ENCODE measurements at regions not wholly inside any gene's neighbourhood (a gene's known extent, or its start where the extent isn't known, plus 50 kb on each side); places are given as distances from the start of the nearest gene placed in this dataset.

GRCh38 chr6:156146891-156147290 is 630.3 kb upstream of the ARID1B start:
- intact Hi-C loops (cut with DNase I): no loop called here
- TF ChIP-seq CTCF (IDR thresholded peaks at IDR 0.05): no peak
- Histone ChIP-seq H3K4me1 (no peaks in the 10 kb centered on the region), H3K27me3 (no peaks in the 10 kb centered on the region), H3K27ac (no peak overlapping the region), H3K9me3 (peaks cover 0 to 2% of the 10 kb centered on the region in 2 donors), H3K36me3 (no peaks in the 10 kb centered on the region), H3K4me3 (no peak overlapping the region)
- DNase-seq (ENCODE audit: low spot score in 2 of 2): no peak

GRCh38 chr6:156131221-156131903 is 645.8 kb upstream of the ARID1B start:
- H3K4me3 ChIP-seq: no peak overlapping the region
- no peak overlapping the region for H3K27ac ChIP-seq
- intact Hi-C loops (cut with DNase I): no loop called here
- TF ChIP-seq CTCF (IDR thresholded peaks at IDR 0.05): no peak
- H3K36me3 ChIP-seq: no peaks in the 10 kb centered on the region
- no peak for DNase-seq (ENCODE audit: low spot score in 2 of 2)
- no peaks in the 10 kb centered on the region for H3K4me1 ChIP-seq
- H3K27me3 ChIP-seq: no peaks in the 10 kb centered on the region
- H3K9me3 ChIP-seq: no peaks in the 10 kb centered on the region

GRCh38 chr6:156126535-156126934 is 650.6 kb upstream of the ARID1B start:
- TF ChIP-seq CTCF (IDR thresholded peaks at IDR 0.05): no peak
- intact Hi-C loops (cut with DNase I): no loop called here

GRCh38 chr6:156125844-156126243 is 651.3 kb upstream of the ARID1B start:
- no peak for TF ChIP-seq CTCF (IDR thresholded peaks at IDR 0.05)
- intact Hi-C loops (cut with DNase I): no loop called here
- H3K4me3 ChIP-seq: no peak overlapping the region
- H3K4me1 ChIP-seq: no peaks in the 10 kb centered on the region
- H3K27ac ChIP-seq: no peak overlapping the region
- no peaks in the 10 kb centered on the region for H3K9me3 ChIP-seq
- H3K36me3 ChIP-seq: no peaks in the 10 kb centered on the region
- no peaks in the 10 kb centered on the region for H3K27me3 ChIP-seq
- no peak for DNase-seq (ENCODE audit: low spot score in 2 of 2)

More at GRCh38 chr6:156126535-156126934, 650.6 kb upstream of the ARID1B start:
- no peaks in the 10 kb centered on the region for H3K4me1 ChIP-seq
- H3K36me3 ChIP-seq: no peaks in the 10 kb centered on the region
- H3K27ac ChIP-seq: no peak overlapping the region
- no peak for DNase-seq (ENCODE audit: low spot score in 2 of 2)
- no peak overlapping the region for H3K4me3 ChIP-seq
- no peaks in the 10 kb centered on the region for H3K27me3 ChIP-seq
- H3K9me3 ChIP-seq: no peaks in the 10 kb centered on the region

GRCh38 chr6:156123731-156124130 is 653.4 kb upstream of the ARID1B start:
- Histone ChIP-seq H3K4me1 (no peaks in the 10 kb centered on the region), H3K27ac (no peak overlapping the region), H3K27me3 (no peaks in the 10 kb centered on the region), H3K36me3 (no peaks in the 10 kb centered on the region), H3K9me3 (no peaks in the 10 kb centered on the region), H3K4me3 (no peak overlapping the region)
- TF ChIP-seq CTCF (IDR thresholded peaks at IDR 0.05): no peak
- no peak for DNase-seq (ENCODE audit: low spot score in 2 of 2)
- intact Hi-C loops (cut with DNase I): no loop called here

- H3K27me3 ChIP-seq: no peaks in the 10 kb centered on the region
- H3K27ac ChIP-seq: no peak overlapping the region
- H3K4me1 ChIP-seq: no peaks in the 10 kb centered on the region
- no peak for TF ChIP-seq CTCF (IDR thresholded peaks at IDR 0.05)
- H3K36me3 ChIP-seq: no peaks in the 10 kb centered on the region
- no peak overlapping the region for H3K4me3 ChIP-seq
- no peak for DNase-seq (ENCODE audit: low spot score in 2 of 2)
- H3K9me3 ChIP-seq: no peaks in the 10 kb centered on the region
- intact Hi-C loops (cut with DNase I): no loop called here
Measured at GRCh38 chr6:156121973-156122372, 655.2 kb upstream of the ARID1B start.

Measured in ascending aorta (tissue), 2 donors.